ENCODE measurements at regions not wholly inside any gene's neighbourhood (a gene's known extent, or its start where the extent isn't known, plus 50 kb on each side); places are given as distances from the start of the nearest gene placed in this dataset.

- Histone ChIP-seq H3K4me3 (ENCODE audit: extremely low read depth in 1 of 4, insufficient read depth in 2 of 4, low read depth in 3 of 4, low read length in 4 of 4) (no peak overlapping the region), H2BK12ac (ENCODE audit: low read depth, low read length) (no peak overlapping the region), H3K56ac (replicated peaks; ENCODE audit: insufficient read length, low read depth, low read length) (no peak overlapping the region), H3K27ac (ENCODE audit: low read depth, low read length) (no peak overlapping the region), H4K5ac (ENCODE audit: insufficient read length, low read depth, low read length) (no peak overlapping the region), H3K18ac (ENCODE audit: extremely low read depth, low read length) (no peak overlapping the region), H3K9ac (replicated peaks in 1 of 4; ENCODE audit: extremely low read depth in 1 of 4, low read depth in 3 of 4, low read length in 3 of 4) (no peak overlapping the region), H4K8ac (ENCODE audit: extremely low read depth, insufficient read depth, low read length) (no peak overlapping the region), H2BK5ac (ENCODE audit: low read depth, low read length) (no peak overlapping the region), H2AFZ (ENCODE audit: low read length) (no peak overlapping the region), H2BK120ac (replicated peaks; ENCODE audit: low read depth, low read length) (no peak overlapping the region), H3K23ac (ENCODE audit: insufficient read length) (no peak overlapping the region), H3K14ac (ENCODE audit: insufficient read length) (no peak overlapping the region), H4K91ac (replicated peaks; ENCODE audit: insufficient read length, low read length) (no peak overlapping the region), H3K79me2 (ENCODE audit: control insufficient read depth in 1 of 2, insufficient read depth in 2 of 2, low read length in 2 of 2) (no peaks in the 10 kb centered on the region), H3K27me3 (replicated peaks in 1 of 4; ENCODE audit: control insufficient read depth in 3 of 4, extremely low read depth in 1 of 4, insufficient read depth in 3 of 4, low read length in 3 of 4) (no peaks in the 10 kb centered on the region), H3K4me1 (replicated peaks in 1 of 4; ENCODE audit: control insufficient read depth in 3 of 4, insufficient read depth in 4 of 4, low read length in 3 of 4) (no peaks in the 10 kb centered on the region), H3K79me1 (ENCODE audit: low read depth, low read length) (no peaks in the 10 kb centered on the region), H2BK15ac (ENCODE audit: low read length) (no peak overlapping the region), H3K4me2 (ENCODE audit: insufficient read depth in 1 of 2, low read depth in 2 of 2, low read length in 2 of 2) (no peak overlapping the region), H2BK20ac (ENCODE audit: low read length) (no peak overlapping the region), H3K36me3 (ENCODE audit: control insufficient read depth in 2 of 4, insufficient read depth in 4 of 4, low read length in 3 of 4) (no peaks in the 10 kb centered on the region), H2AK5ac (ENCODE audit: low read depth, low read length) (no peak overlapping the region), H3K9me3 (ENCODE audit: insufficient read depth in 2 of 2, low read depth in 1 of 2, low read length in 1 of 2) (no peaks in the 10 kb centered on the region), H3K4ac (replicated peaks; ENCODE audit: insufficient read length, low read depth, low read length) (no peak overlapping the region), H4K20me1 (replicated peaks in 1 of 2; ENCODE audit: control insufficient read depth in 1 of 2, insufficient read depth in 2 of 2, low read length in 2 of 2) (no peaks in the 10 kb centered on the region), H3K23me2 (ENCODE audit: low read depth, low read length) (no peaks in the 10 kb centered on the region; the same call in 1 of the 2 replicates)
- ChIA-PET CTCF (ENCODE audit: partially characterized antibody) (interaction anchor here (0.7 kb wide), 1 partner anchor 1178 kb away, joined by 3 read pairs; no protein-coding TSS in a partner anchor), POLR2A (ENCODE audit: partially characterized antibody) (no interaction called here)
- no peak for TF ChIP-seq RFX5 (IDR thresholded peaks at IDR 0.05; ENCODE audit: borderline replicate concordance, low read depth, low read length)
- FAIRE-seq (no peak), DNase-seq (ENCODE audit: low read depth in 1 of 2, low spot score in 2 of 2) (no peak)
- 88% methylated on average over 1 of the region's 1 CpG; no CpG with 5 or more reads in 1 of the 2 experiments for WGBS, 2 experiments (ENCODE audit: extremely low coverage in 1 of 2, insufficient coverage in 1 of 2, insufficient read length in 1 of 2, insufficient replicate concordance in 2 of 2, low coverage in 1 of 2, low lambda C conversion rate in 2 of 2, missing lambda C conversion rate in 1 of 2)
Observed at GRCh38 chr18:39062426-39062825, 1496.8 kb upstream of the CELF4 start.

All from H1 (cell line).